HUES6 (cell line): ENCODE measurements at regions not wholly inside any gene's neighbourhood (a gene's known extent, or its start where the extent isn't known, plus 50 kb on each side); places are given as distances from the start of the nearest gene placed in this dataset.

ENCODE experiments used
- H3K27ac ChIP-seq: 2 replicates; pipeline ENCODE4 v1.7.0; 2013; ENCODE audit warnings: low read depth, mild to moderate bottlenecking, low read length, inconsistent platforms
- H3K27me3 ChIP-seq: 2 replicates; pipeline ENCODE4 v1.6.1; 2013; ENCODE audit warnings: low read length; ENCODE audit not compliant: control insufficient read depth, insufficient read depth
- H3K36me3 ChIP-seq: 2 replicates; pipeline ENCODE4 v1.6.1; 2013; ENCODE audit warnings: low read length; ENCODE audit not compliant: control insufficient read depth, insufficient read depth
- H3K4me1 ChIP-seq: 2 replicates; pipeline ENCODE4 v1.6.1; 2013; ENCODE audit warnings: low read length; ENCODE audit not compliant: control insufficient read depth, insufficient read depth
- H3K4me3 ChIP-seq: 2 replicates; pipeline ENCODE4 v1.5.1; 2013; ENCODE audit warnings: low read depth, low read length
- H3K9ac ChIP-seq: one replicate; pipeline ENCODE4 v1.6.1; 2013; ENCODE audit warnings: mild to moderate bottlenecking, low read length
- H3K9me3 ChIP-seq: 2 replicates; pipeline ENCODE4 v1.6.1; 2013; ENCODE audit warnings: low read depth, low read length; ENCODE audit not compliant: control insufficient read depth, insufficient read depth

DNA sequence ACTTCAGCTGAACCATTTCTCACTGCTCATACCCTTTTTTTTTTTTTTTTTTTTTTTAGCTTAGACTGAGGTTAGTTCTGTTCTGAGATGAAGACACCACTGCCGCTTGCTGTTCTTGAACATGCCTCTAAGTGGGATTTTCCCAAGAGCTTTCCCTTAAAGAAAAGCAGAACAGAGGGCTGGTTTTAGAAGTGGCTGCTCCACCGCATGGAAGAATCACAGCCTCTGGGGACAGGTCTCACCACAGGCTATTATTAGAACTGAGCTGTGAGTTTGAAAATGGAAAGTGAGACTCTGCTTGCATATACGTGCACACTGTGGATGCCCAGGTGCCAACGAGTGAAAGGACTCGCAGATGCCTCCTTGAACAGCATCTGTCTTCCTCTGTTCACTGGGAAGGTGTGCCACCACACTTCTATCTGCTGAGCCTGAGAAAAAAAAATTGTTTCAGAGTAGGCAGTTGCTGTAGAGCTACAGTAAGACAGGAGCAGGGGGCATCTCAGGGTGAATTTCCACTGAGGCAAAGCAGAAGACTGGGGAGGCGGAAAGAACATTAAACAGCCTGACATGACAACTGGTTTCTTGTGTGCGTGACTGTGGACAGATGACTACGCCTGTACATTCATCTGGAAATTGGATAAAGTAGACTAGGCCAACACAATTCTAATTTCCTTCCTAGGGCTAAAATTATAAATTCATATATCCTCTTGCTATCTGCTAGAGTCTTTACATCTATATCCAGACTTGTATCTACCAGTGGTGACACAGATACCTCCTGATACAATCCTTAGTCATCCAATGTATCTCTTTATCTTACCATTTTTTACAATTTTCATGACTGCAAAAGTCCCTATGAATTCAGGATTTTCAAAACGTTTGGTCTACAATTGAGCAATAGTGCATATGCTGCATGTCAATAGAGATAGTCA lies 1045.7 kb upstream of the CELF4 start:
- Histone ChIP-seq H3K27ac (no peak overlapping the region), H3K4me3 (no peak overlapping the region), H3K36me3 (no peaks in the 10 kb centered on the region), H3K4me1 (no peaks in the 10 kb centered on the region), H3K27me3 (no peaks in the 10 kb centered on the region), H3K9ac (no peak overlapping the region), H3K9me3 (no peaks in the 10 kb centered on the region)

DNA sequence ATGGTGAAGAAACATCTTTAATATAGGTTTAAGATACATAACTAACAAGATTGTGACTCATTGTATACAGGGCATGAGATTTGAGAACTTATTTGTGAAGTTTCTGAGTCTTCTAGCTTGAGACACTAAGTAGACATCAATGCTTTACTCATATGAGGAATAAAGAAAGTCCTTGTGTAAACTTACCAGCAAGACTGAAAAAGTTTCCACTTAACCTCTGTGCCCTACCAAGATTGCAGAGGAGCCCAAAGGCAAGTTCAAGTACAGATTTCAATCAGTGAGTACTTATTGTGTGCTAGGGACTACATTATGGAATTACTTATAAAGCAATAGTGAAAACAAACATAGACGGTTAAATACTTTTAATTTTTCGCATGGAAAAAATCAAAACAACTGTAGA lies 1041.2 kb upstream of the CELF4 start:
- Histone ChIP-seq H3K36me3 (no peaks in the 10 kb centered on the region), H3K4me3 (no peak overlapping the region), H3K27me3 (no peaks in the 10 kb centered on the region), H3K9ac (no peak overlapping the region), H3K4me1 (no peaks in the 10 kb centered on the region), H3K9me3 (no peaks in the 10 kb centered on the region), H3K27ac (no peak overlapping the region)

DNA sequence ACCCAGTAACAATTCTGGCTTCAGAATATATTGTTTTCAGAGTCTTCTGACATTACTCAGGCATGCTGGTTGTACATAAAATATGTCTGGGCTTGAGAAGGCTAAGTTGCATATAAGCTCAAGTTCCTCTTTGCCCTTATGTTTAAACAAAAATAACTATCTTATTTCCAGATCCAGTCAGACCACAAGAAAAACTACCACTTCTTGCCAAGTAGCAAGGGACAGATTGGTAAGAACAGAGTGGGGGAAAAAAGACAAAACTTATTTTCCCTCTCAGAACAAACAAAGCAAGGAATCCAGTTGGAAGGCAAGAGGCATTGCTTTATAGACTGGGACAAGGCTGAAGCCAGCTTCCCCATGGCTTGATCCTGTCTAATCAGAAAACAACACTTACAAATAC lies 1036.7 kb upstream of the CELF4 start:
- Histone ChIP-seq H3K4me3 (no peak overlapping the region), H3K36me3 (no peaks in the 10 kb centered on the region), H3K9ac (no peak overlapping the region), H3K27ac (no peak overlapping the region), H3K4me1 (no peaks in the 10 kb centered on the region; the same call in 1 of the 2 replicates), H3K9me3 (no peaks in the 10 kb centered on the region), H3K27me3 (no peaks in the 10 kb centered on the region)

DNA sequence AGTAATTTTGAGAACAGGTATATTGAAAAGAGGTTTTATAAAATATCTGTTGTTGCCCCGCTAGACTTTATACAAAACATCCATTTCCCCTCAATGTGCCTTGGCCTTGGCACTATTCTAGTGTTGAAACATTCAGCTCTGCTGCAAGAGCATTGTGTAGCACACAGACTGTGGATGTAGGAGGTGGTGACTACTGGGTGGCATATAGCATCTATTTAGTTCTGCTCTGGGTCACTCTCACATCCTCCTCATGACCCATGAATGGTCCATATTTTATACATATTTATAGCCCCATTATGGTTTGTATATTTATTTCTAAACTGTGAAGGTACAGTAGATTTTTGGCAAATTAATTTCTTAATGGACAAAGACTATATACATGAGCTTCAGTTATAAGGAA lies 1022.0 kb upstream of the CELF4 start:
- Histone ChIP-seq H3K4me3 (no peak overlapping the region), H3K27me3 (no peaks in the 10 kb centered on the region), H3K36me3 (no peaks in the 10 kb centered on the region), H3K27ac (no peak overlapping the region), H3K4me1 (no peaks in the 10 kb centered on the region), H3K9ac (no peak overlapping the region), H3K9me3 (no peaks in the 10 kb centered on the region)

DNA sequence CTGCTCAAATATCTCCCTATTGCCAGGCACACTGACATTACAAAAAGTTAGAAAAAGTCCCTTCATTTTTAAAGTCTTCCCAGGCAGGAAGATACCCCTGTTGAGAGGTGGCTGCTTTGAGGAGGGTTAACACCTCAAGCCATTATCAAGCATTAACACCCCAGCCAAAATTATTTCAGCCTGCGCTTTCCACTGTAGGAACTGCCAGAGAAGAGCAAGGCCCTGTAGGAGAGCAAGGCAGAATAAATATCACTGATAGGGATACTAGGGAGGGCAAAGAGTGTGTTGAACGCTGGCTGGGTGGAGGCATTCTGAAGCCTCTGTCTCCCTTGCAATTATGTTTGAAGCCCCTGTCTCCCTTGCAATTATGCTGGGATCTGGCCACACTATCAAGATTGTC lies 1020.7 kb upstream of the CELF4 start:
- H3K4me3 ChIP-seq, result no peak overlapping the region
- H3K27ac ChIP-seq, result no peak overlapping the region
- no peaks in the 10 kb centered on the region for H3K27me3 ChIP-seq
- no peak overlapping the region for H3K9ac ChIP-seq
- H3K9me3 ChIP-seq, result no peaks in the 10 kb centered on the region
- no peaks in the 10 kb centered on the region for H3K36me3 ChIP-seq
- H3K4me1 ChIP-seq, result no peaks in the 10 kb centered on the region

DNA sequence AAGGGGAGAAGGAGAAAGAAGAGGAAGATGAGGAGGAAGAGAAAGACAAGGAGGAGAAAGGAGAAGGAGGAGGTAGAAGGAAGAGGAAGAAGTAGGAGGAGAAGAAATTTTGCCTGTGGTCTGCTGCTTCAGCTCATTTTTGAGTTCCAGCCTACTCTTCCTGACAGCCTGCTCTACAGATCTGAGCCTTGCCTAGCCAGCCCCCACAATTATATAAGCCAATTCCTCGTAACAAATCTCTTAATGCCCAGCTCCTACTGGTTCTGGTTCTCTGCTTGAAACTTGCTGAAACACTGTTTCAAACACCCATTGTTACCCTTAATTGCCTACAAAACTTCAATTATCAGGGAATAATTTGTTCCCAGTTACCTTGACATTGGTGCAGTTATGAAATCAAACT lies 1014.2 kb upstream of the CELF4 start:
- no peaks in the 10 kb centered on the region for H3K4me1 ChIP-seq

DNA sequence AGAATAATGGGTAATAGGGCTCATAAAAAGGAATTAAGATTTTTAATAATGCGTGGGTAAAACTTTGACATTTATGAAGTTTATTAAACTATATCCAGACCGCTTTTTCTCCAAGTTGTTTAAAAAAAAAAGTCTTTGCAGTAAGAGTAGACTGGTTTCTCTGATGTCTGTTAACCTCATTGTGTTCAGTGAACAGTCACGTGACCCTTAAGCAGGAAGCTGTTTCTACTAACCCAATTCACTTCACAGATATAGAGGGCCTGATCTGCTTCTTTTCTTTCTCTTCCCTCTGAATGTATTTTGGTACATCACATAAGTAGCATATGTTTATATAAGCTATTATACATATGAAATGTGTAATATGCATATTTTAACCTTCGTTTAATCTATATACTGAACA lies 1011.3 kb upstream of the CELF4 start:
- Histone ChIP-seq H3K27ac (no peak overlapping the region), H3K4me3 (no peak overlapping the region), H3K9me3 (no peaks in the 10 kb centered on the region; the same call in 1 of the 2 replicates), H3K36me3 (no peaks in the 10 kb centered on the region), H3K9ac (no peak overlapping the region), H3K4me1 (no peaks in the 10 kb centered on the region), H3K27me3 (no peaks in the 10 kb centered on the region)

More for the DNA sequence above, 1014.2 kb upstream of the CELF4 start:
- no peaks in the 10 kb centered on the region for H3K36me3 ChIP-seq
- H3K4me3 ChIP-seq, result no peak overlapping the region
- H3K27me3 ChIP-seq, result no peaks in the 10 kb centered on the region
- H3K9me3 ChIP-seq, result no peaks in the 10 kb centered on the region; the same call in 1 of the 2 replicates
- no peak overlapping the region for H3K9ac ChIP-seq
- no peak overlapping the region for H3K27ac ChIP-seq

DNA sequence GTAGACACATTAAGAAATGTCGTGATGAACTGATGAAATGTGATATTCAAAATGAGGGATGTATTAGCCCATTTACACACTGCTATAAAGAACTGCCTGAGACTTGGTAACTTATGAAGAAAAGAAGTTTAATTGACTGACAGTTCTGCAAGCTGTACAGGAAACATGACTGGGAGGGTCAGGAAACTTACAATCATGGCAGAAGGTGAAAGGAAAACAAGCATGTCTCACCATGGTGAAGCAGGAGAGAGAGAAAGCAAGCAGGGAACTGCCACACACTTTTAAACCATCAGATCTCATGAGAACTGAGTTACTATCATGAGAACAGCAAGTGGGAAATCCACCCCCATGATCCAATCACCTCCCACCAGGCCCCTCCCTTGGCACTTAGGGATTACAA lies 1010.8 kb upstream of the CELF4 start:
- Histone ChIP-seq H3K9me3 (no peaks in the 10 kb centered on the region; the same call in 1 of the 2 replicates), H3K4me3 (no peak overlapping the region), H3K27me3 (no peaks in the 10 kb centered on the region), H3K4me1 (no peaks in the 10 kb centered on the region), H3K27ac (no peak overlapping the region), H3K9ac (no peak overlapping the region), H3K36me3 (no peaks in the 10 kb centered on the region)

DNA sequence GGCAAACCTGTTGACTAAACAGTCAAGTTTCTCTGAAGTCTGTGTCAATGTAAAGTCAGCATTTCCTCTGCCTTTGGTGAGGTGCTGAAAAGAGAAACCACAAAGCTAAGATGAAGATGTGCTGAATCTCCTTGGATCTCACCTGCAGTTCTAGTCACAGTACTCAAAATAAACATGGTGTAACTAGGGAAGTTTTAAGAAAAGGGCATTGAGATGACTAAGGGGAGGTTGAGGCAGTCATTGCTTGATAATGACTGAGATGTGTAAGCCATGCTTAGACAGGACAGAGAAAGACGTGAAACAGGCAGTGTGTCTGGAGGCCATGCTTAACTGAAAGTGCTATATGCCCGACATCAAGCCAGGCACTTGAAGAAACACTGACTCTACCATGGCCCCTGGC lies 1010.0 kb upstream of the CELF4 start:
- Histone ChIP-seq H3K36me3 (no peaks in the 10 kb centered on the region), H3K4me1 (no peaks in the 10 kb centered on the region), H3K27me3 (no peaks in the 10 kb centered on the region), H3K9ac (no peak overlapping the region), H3K27ac (no peak overlapping the region), H3K4me3 (no peak overlapping the region), H3K9me3 (no peaks in the 10 kb centered on the region; the same call in 1 of the 2 replicates)

DNA sequence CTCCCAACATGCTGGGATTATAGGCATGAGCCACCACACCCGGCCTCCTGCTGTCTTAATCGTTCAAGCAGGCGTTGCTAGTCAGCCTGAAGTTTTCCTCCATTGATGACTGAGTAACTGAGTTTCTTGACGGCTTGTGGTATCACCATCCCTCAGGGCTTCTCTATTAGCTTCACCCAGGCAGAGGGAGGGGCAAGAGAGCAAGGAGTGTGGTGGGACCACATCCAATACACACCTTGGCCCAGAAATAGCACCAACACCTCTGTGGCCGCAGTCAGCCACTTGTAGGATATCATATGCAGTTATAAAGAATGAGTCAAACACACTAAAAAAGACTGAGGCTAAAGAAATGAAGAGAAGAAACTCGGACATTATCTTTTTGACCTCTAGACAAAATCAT lies 1009.4 kb upstream of the CELF4 start:
- Histone ChIP-seq H3K4me1 (no peaks in the 10 kb centered on the region), H3K9me3 (no peaks in the 10 kb centered on the region; the same call in 1 of the 2 replicates), H3K4me3 (no peak overlapping the region), H3K36me3 (no peaks in the 10 kb centered on the region), H3K9ac (no peak overlapping the region), H3K27ac (no peak overlapping the region), H3K27me3 (no peaks in the 10 kb centered on the region)

DNA sequence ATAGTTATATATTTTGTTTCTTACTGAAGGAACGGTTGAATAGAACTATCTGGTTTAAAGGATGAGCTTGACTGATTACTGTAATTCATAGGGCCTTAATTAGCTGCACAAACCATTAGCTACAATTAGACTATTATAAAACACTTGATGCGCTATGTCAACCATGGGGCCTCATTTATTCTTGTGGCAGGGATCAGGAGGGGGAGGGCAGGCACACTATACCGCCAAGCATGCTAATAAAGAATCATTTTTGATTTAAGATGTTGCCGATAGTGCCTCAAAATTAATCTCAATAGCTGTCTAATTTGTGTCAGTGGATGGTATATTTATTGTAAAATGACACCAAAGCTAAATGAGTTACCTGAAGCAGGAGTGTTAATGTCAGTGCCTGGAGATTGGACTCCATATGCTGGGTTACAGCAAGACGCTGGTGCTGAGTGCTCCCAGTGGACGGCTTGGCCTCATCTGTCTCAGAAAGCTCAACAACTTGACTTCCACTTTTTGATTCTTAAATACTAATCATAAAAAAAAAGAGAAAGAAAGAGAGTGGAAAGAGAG lies 1007.0 kb upstream of the CELF4 start:
- Histone ChIP-seq H3K4me1 (no peaks in the 10 kb centered on the region), H3K4me3 (no peak overlapping the region), H3K9me3 (no peaks in the 10 kb centered on the region; the same call in 1 of the 2 replicates), H3K27ac (no peak overlapping the region), H3K9ac (no peak overlapping the region), H3K27me3 (no peaks in the 10 kb centered on the region), H3K36me3 (no peaks in the 10 kb centered on the region)
